K562 (cell line): ENCODE measurements at regions not wholly inside any gene's neighbourhood (a gene's known extent, or its start where the extent isn't known, plus 50 kb on each side); places are given as distances from the start of the nearest gene placed in this dataset.
"Not testable (repeated sequence)": the region's sequence is repeated elsewhere in the genome, so short reads cannot be mapped to it uniquely, and the experiment has no call there.

Experiments
- ATAC-seq: fragments of 200-7000 bp; cut with Tn5 transposase; 3 replicates; pipeline ENCODE4 v1.9.1; 2020; ENCODE audit warnings: moderate library complexity
- BruUV-seq: library from RNA; stranded (reverse); fragments of 400-500 nt; replicated peaks from 2 replicates; lab custom pipeline; 2021; lab: Mats Ljungman, UMichigan
- CTCF ChIA-PET: fragments of 300-600 bp; formaldehyde crosslinking; extraction: SDS; loops from one replicate; lab custom pipeline; 2021; ENCODE audit warnings: low intra/inter-chr PET ratio; lab: Yijun Ruan, JAX
- POLR2A ChIA-PET: fragments of 300-600, 350-650 bp; sonication (Branson Sonifier 250); formaldehyde crosslinking; extraction: SDS; loops from one replicate; lab custom pipeline; 2021; ENCODE audit warnings: antibody characterized with exemption, inconsistent platforms; lab: Yijun Ruan, JAX
- DNase-seq, 4 experiments: peaks; one replicate each; pipeline versions ENCODE4 v3.0.0 to v3.0.0-alpha.2; 2011 to 2018; ENCODE audit warnings: low spot score in 3 of 4, mixed read lengths in 3 of 4; ENCODE audit errors: extremely low read depth in 1 of 4
- FAIRE-seq: peaks from 2 replicates; lab custom pipeline; 2011; peaks lifted over from hg19 to GRCh38; lab: Jason Lieb, UNC
- H2AFZ ChIP-seq: 2 replicates; pipeline ENCODE4 v1.6.0; 2011; ENCODE audit warnings: low read depth, low read length, control low read depth, inconsistent platforms
- H3K27ac ChIP-seq: fragments of 200-600 bp; 3 replicates; pipeline ENCODE4 v1.8.0; 2011; ENCODE audit warnings: low read depth, mild to moderate bottlenecking, control low read depth, inconsistent platforms, low read length, moderate library complexity, mixed read lengths; ENCODE audit errors: extremely low read depth
- H3K27me3 ChIP-seq, 2 experiments: fragments of 300-600 bp in 1 of 2; 2 replicates in 1 of 2; 3 replicates in 1 of 2; pipeline versions ENCODE4 v1.6.0 to v1.8.0; 2011; ENCODE audit warnings: inconsistent platforms in 2 of 2, low read length in 2 of 2, mild to moderate bottlenecking in 1 of 2, mixed read lengths in 1 of 2, moderate library complexity in 1 of 2; ENCODE audit not compliant: control insufficient read depth in 2 of 2, insufficient read depth in 2 of 2
- H3K36me3 ChIP-seq: fragments of 300-600 bp; 3 replicates; pipeline ENCODE4 v1.8.0; 2011; ENCODE audit warnings: mild to moderate bottlenecking, low read length, inconsistent platforms; ENCODE audit not compliant: control insufficient read depth, insufficient read depth
- H3K4me1 ChIP-seq, 2 experiments: fragments of 200-600 bp in 1 of 2; replicated peaks in 1 of 2; 2 replicates in 1 of 2; 3 replicates in 1 of 2; pipeline versions ENCODE4 v1.5.1 to v1.8.0; 2011; ENCODE audit warnings: inconsistent platforms in 2 of 2, low read length in 2 of 2, mild to moderate bottlenecking in 1 of 2, mixed read lengths in 1 of 2, moderate library complexity in 1 of 2; ENCODE audit not compliant: control insufficient read depth in 2 of 2, insufficient read depth in 2 of 2
- H3K4me2 ChIP-seq: 2 replicates; pipeline ENCODE4 v1.6.1; 2011; ENCODE audit warnings: low read length, control low read depth, inconsistent platforms, mixed read lengths; ENCODE audit not compliant: insufficient read depth
- H3K4me3 ChIP-seq: fragments of 200-600 bp; sonication (generic), shearing (Covaris generic); 2 replicates; pipeline ENCODE4 v1.5.1; 2016; ENCODE audit warnings: control low read depth, inconsistent platforms
- H3K79me2 ChIP-seq: fragments of 200-600 bp; 3 replicates; pipeline ENCODE4 v1.8.0; 2011; ENCODE audit warnings: low read length, inconsistent platforms; ENCODE audit not compliant: control insufficient read depth, insufficient read depth
- H3K9ac ChIP-seq, 2 experiments: 2 replicates each; pipeline versions ENCODE4 v1.6.0 to v1.6.1; 2011; ENCODE audit warnings: low read depth in 2 of 2, low read length in 2 of 2, control low read depth in 1 of 2, inconsistent platforms in 1 of 2, mild to moderate bottlenecking in 1 of 2, mixed read lengths in 1 of 2; ENCODE audit not compliant: insufficient read depth in 1 of 2
- H3K9me1 ChIP-seq: one replicate; pipeline ENCODE4 v1.6.0; 2011; ENCODE audit warnings: inconsistent platforms, mild to moderate bottlenecking, low read length, moderate library complexity; ENCODE audit not compliant: control insufficient read depth, insufficient read depth
- H3K9me3 ChIP-seq: replicated peaks from 2 replicates; pipeline ENCODE4 v1.5.1; 2011; ENCODE audit warnings: low read depth, low read length, inconsistent platforms; ENCODE audit not compliant: control insufficient read depth, insufficient read depth
- H4K20me1 ChIP-seq: replicated peaks from 2 replicates; pipeline ENCODE4 v1.6.1; 2011; ENCODE audit warnings: low read length, inconsistent platforms, mixed read lengths; ENCODE audit not compliant: control insufficient read depth, insufficient read depth
- CBX1 ChIP-seq: sonication (generic); IDR thresholded peaks from 2 replicates; pipeline ENCODE4 v1.6.1; 2016; ENCODE audit warnings: antibody characterized with exemption, low read depth, mild to moderate bottlenecking
- NFYB ChIP-seq: IDR thresholded peaks from 2 replicates; pipeline ENCODE4 v1.6.1; 2011; ENCODE audit warnings: mild to moderate bottlenecking, moderate library complexity; ENCODE audit not compliant: insufficient read length; ENCODE audit errors: extremely low read depth
- NR2C2 ChIP-seq, 2 experiments: fragments of 200-800 bp in 1 of 2; sonication (Bioruptor generic) in 1 of 2; sonication (generic) in 1 of 2; formaldehyde crosslinking in 1 of 2; IDR thresholded peaks; 2 replicates each; pipeline versions ENCODE4 v1.6.1 to v1.8.0; 2016 to 2022; ENCODE audit warnings: mild to moderate bottlenecking in 1 of 2, missing compliant biosample characterization in 1 of 2, missing genetic modification characterization in 1 of 2, missing genetic modification reagents in 1 of 2
- RBM25 ChIP-seq: fragments of 200-400 bp; formaldehyde crosslinking; IDR thresholded peaks from 2 replicates; pipeline ENCODE4 v1.6.1; 2018; ENCODE audit warnings: low read length, low read depth, moderate library complexity; ENCODE audit not compliant: severe bottlenecking
- TEAD1 ChIP-seq, 2 experiments: fragments of 450-650 bp in 1 of 2; sonication (generic) in 1 of 2; formaldehyde crosslinking; IDR thresholded peaks; 2 replicates each; pipeline versions ENCODE4 v1.4.0 to v1.8.0; 2020 to 2022; ENCODE audit warnings: mild to moderate bottlenecking in 2 of 2, missing genetic modification reagents in 1 of 2
- USF1 ChIP-seq: sonication (generic); formaldehyde crosslinking; IDR thresholded peaks from 2 replicates; pipeline ENCODE4 v1.9.0; 2022; ENCODE audit warnings: mild to moderate bottlenecking, missing genetic modification reagents
- WGBS: fragments of 100-300 bp; shearing (Covaris generic); methylation state at CpG from one replicate; pipeline ENCODE4 v1.1.6; 2016; ENCODE audit warnings: low coverage, mixed read lengths; ENCODE audit not compliant: insufficient coverage; ENCODE audit errors: missing lambda C conversion rate; 5-methylcytosine and 5-hydroxymethylcytosine counted together
- in situ Hi-C: fragments of 300-500 bp; cut with MboI; formaldehyde crosslinking; loops from 4 replicates; pipeline ENCODE4 v1.15.0; 2018; ENCODE audit warnings: inconsistent platforms, mixed read lengths
- intact Hi-C: fragments of 100-400 bp; cut with micrococcal nuclease; formaldehyde crosslinking; loops from 2 replicates; pipeline ENCODE4 v1.14.2; 2022
- TF ChIP-seq, protein P1 (sequence below): sonication (generic); formaldehyde crosslinking; IDR thresholded peaks from 2 replicates; pipeline ENCODE4 v1.8.1; 2023; ENCODE audit warnings: mild to moderate bottlenecking, missing genetic modification reagents

DNA sequence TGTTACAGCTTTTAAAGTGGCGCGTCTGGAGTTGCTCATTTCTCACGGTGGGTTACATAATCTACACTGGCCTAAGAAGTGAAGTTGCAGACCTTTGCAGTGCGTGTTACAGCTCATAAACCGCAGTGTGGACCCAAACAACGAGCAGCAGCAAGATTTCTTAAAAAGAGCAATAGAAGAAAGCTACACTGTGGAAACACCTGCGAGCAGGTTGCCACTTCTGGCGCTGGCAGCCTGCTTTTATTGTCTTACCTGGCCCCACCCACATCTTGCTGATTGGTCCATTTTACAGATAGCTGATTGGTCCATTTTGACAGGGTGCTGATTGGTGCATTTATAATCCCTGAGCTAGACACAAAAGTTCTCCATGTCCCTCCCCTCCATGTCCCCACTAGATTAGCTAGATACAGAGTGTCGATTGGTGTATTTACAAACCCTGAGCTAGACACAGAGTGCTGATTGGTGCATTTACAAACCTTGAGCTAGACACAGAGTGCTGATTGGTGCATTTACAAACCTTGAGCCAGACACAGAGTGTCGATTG, 462.9 kb upstream of the JARID2 start:
- H3K4me2 ChIP-seq, intact Hi-C loops: not testable (repeated sequence)

More for the DNA sequence above, 462.9 kb upstream of the JARID2 start:
- H3K27me3 ChIP-seq; H3K4me3 ChIP-seq; H3K9ac ChIP-seq; H3K27ac ChIP-seq; DNase-seq; FAIRE-seq; H3K9me3 ChIP-seq; TF ChIP-seq NR2C2 (CRISPR knock-in tag; IDR thresholded peaks at IDR 0.05): not testable (repeated sequence)
- peaks cover 0 to 12% of the 10 kb centered on the region in 2 experiments; a peak in 4 of 5 replicates for H3K4me1 ChIP-seq
- TF ChIP-seq RBM25 (peak; percentile 55), NR2C2 (tag; IDR thresholded peaks at IDR 0.05) (0 out of 2 replicates have a peak, but pooled peaks have one; percentile 1), USF1 (0 out of 2 replicates have a peak, but pooled peaks have one; percentile 25), NFYB (peak; percentile 85), TEAD1 (CRISPR knock-in tag; IDR thresholded peaks at IDR 0.05) (0 out of 4 replicates have a peak, but pooled peaks of 1 of the 2 experiments have one; percentile 57), CBX1 (0 out of 2 replicates have a peak, but pooled peaks have one; percentile 2)
- TF ChIP-seq, protein P1, sequence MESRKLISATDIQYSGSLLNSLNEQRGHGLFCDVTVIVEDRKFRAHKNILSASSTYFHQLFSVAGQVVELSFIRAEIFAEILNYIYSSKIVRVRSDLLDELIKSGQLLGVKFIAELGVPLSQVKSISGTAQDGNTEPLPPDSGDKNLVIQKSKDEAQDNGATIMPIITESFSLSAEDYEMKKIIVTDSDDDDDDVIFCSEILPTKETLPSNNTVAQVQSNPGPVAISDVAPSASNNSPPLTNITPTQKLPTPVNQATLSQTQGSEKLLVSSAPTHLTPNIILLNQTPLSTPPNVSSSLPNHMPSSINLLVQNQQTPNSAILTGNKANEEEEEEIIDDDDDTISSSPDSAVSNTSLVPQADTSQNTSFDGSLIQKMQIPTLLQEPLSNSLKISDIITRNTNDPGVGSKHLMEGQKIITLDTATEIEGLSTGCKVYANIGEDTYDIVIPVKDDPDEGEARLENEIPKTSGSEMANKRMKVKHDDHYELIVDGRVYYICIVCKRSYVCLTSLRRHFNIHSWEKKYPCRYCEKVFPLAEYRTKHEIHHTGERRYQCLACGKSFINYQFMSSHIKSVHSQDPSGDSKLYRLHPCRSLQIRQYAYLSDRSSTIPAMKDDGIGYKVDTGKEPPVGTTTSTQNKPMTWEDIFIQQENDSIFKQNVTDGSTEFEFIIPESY (CRISPR knock-in tag) = 0 out of 2 replicates have a peak, but pooled peaks have one; percentile 6
- TF ChIP-seq, all 486 proteins: peak for 7; not testable (repeated sequence) for 479
- POLR2A ChIA-PET = interaction anchor here (1.3 to 2.3 kb wide), 2 partner anchors 10 to 31 kb away, joined by 3 to 8 read pairs; no protein-coding TSS in a partner anchor
- H2AFZ ChIP-seq, H3K9me1 ChIP-seq, CTCF ChIA-PET, BruUV-seq, in situ Hi-C loops, H3K36me3 ChIP-seq, H3K79me2 ChIP-seq, ATAC-seq, H4K20me1 ChIP-seq: not testable (repeated sequence)
- 73% methylated on average over 8 of the region's 10 CpGs for WGBS
